Calu3 (cell line): ENCODE measurements at regions not wholly inside any gene's neighbourhood (a gene's known extent, or its start where the extent isn't known, plus 50 kb on each side); places are given as distances from the start of the nearest gene placed in this dataset.

Experiments
- BruUV-seq: library from RNA; stranded (reverse); fragments of 400-500 nt; replicated peaks from 2 replicates; lab custom pipeline; 2021; lab: Mats Ljungman, UMichigan
- CTCF ChIA-PET: fragments of 300-600 bp; sonication (Branson Sonifier 250); formaldehyde crosslinking; loops from one replicate; lab custom pipeline; 2022; ENCODE audit warnings: antibody characterized with exemption; lab: Charles Lee
- DNase-seq: peaks from one replicate; pipeline ENCODE4 v3.0.0; 2022
- H3K27ac Mint-ChIP-seq: one replicate; pipeline ENCODE4 v1.8.0; 2022; ENCODE audit warnings: mixed read lengths; ENCODE audit not compliant: unreplicated experiment
- H3K27me3 Mint-ChIP-seq: one replicate; pipeline ENCODE4 v1.8.0; 2022; ENCODE audit warnings: mixed read lengths; ENCODE audit not compliant: unreplicated experiment
- H3K36me3 Mint-ChIP-seq: one replicate; pipeline ENCODE4 v1.8.0; 2022; ENCODE audit warnings: mild to moderate bottlenecking, moderate library complexity, mixed read lengths; ENCODE audit not compliant: insufficient read depth, unreplicated experiment
- H3K4me1 Mint-ChIP-seq: one replicate; pipeline ENCODE4 v1.8.0; 2022; ENCODE audit warnings: mild to moderate bottlenecking, low read depth, mixed read lengths; ENCODE audit not compliant: unreplicated experiment
- H3K4me3 Mint-ChIP-seq: one replicate; pipeline ENCODE4 v1.8.0; 2022; ENCODE audit warnings: mild to moderate bottlenecking, low read depth, moderate library complexity, mixed read lengths; ENCODE audit not compliant: unreplicated experiment
- H3K9me3 Mint-ChIP-seq: one replicate; pipeline ENCODE4 v1.8.0; 2022; ENCODE audit warnings: low read depth, mixed read lengths; ENCODE audit not compliant: unreplicated experiment
- intact Hi-C: fragments of 100-400 bp; cut with micrococcal nuclease; formaldehyde crosslinking; loops from one replicate; pipeline ENCODE4 v1.10.0; 2022; ENCODE audit not compliant: unreplicated experiment
- TF ChIP-seq, protein P1 (sequence below): fragments of 200-600 bp; IDR thresholded peaks from one replicate; pipeline ENCODE4 v1.8.0; 2022; ENCODE audit warnings: antibody characterized with exemption; ENCODE audit not compliant: unreplicated experiment

- Mint-ChIP-seq H3K4me1 (no peaks in the 10 kb centered on the region), H3K27me3 (peaks cover 66% of the 10 kb centered on the region), H3K9me3 (no peaks in the 10 kb centered on the region), H3K4me3 (no peak overlapping the region), H3K27ac (no peak overlapping the region), H3K36me3 (no peaks in the 10 kb centered on the region)
- CTCF ChIA-PET, result interaction anchor here (0.6 kb wide), 1 partner anchor 142 kb away, joined by 3 read pairs; no protein-coding TSS in a partner anchor
- intact Hi-C loops, result no loop called here
- TF ChIP-seq, protein P1, sequence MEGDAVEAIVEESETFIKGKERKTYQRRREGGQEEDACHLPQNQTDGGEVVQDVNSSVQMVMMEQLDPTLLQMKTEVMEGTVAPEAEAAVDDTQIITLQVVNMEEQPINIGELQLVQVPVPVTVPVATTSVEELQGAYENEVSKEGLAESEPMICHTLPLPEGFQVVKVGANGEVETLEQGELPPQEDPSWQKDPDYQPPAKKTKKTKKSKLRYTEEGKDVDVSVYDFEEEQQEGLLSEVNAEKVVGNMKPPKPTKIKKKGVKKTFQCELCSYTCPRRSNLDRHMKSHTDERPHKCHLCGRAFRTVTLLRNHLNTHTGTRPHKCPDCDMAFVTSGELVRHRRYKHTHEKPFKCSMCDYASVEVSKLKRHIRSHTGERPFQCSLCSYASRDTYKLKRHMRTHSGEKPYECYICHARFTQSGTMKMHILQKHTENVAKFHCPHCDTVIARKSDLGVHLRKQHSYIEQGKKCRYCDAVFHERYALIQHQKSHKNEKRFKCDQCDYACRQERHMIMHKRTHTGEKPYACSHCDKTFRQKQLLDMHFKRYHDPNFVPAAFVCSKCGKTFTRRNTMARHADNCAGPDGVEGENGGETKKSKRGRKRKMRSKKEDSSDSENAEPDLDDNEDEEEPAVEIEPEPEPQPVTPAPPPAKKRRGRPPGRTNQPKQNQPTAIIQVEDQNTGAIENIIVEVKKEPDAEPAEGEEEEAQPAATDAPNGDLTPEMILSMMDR, result no peak
- DNase-seq, result no peak
- no TSS peak for BruUV-seq
Observed at GRCh38 chr9:89869793-89870580, 265.2 kb downstream of the GADD45G start.

GRCh38 chr9:89871871-89872331 lies 267.1 kb downstream of the GADD45G start:
- no peak overlapping the region for H3K4me3 Mint-ChIP-seq
- H3K27me3 Mint-ChIP-seq, result peaks cover 67% of the 10 kb centered on the region
- no peak for DNase-seq
- H3K4me1 Mint-ChIP-seq, result no peaks in the 10 kb centered on the region
- intact Hi-C loops, result no loop called here
- no TSS peak for BruUV-seq
- CTCF ChIA-PET, result no interaction called here
- H3K27ac Mint-ChIP-seq, result no peak overlapping the region
- no peaks in the 10 kb centered on the region for H3K9me3 Mint-ChIP-seq
- TF ChIP-seq, protein P1, result no peak
- H3K36me3 Mint-ChIP-seq, result no peaks in the 10 kb centered on the region

- CTCF ChIA-PET, result no interaction called here
- Mint-ChIP-seq H3K27me3 (peaks cover 70% of the 10 kb centered on the region), H3K27ac (no peak overlapping the region), H3K4me1 (no peaks in the 10 kb centered on the region), H3K9me3 (no peaks in the 10 kb centered on the region), H3K36me3 (no peaks in the 10 kb centered on the region), H3K4me3 (no peak overlapping the region)
- DNase-seq, result no peak
- intact Hi-C loops, result no loop called here
- no TSS peak for BruUV-seq
- TF ChIP-seq, protein P1, result no peak
Observed at GRCh38 chr9:89872426-89872912, 267.7 kb downstream of the GADD45G start.

DNA sequence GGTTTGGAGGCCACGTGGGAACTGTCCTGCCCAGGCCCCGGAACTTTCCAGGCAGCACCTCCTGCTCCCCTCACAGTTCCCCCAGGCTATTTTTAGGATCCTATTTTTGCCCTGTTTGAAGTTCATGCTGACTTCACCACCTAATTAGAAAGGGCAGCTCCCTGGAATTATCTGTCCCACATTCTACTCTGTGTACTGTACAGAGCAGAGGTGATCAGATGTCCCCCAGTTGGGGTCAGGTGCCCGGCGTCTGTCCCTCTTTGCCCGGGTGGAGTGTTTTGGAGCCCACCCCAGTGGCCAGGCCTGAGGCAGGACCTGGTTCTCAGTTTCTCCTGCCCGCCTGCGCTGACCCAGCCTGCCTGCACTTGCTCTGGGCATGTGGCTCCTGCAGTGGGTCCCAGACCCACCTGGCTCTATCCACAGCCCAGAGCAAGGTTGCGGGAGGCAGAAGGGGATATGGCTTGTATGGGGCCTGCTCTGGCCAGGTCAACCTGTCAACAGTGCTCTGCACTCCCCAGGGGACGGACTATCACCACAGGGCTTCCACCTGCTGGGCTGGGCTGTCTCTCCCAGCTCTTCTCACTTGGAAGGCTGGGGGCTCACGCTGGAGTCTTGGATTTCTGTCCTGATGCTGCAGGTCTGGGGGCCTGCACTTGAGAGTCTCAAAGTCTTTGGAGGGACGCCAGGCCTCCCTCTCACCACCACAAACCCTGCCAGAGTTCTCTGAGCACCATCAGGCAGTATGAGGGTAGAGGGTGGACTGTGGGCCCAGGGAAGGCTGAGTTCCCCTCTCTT lies 268.3 kb downstream of the GADD45G start:
- H3K4me1 Mint-ChIP-seq, result no peaks in the 10 kb centered on the region
- H3K4me3 Mint-ChIP-seq, result no peak overlapping the region
- H3K27me3 Mint-ChIP-seq, result peaks cover 72% of the 10 kb centered on the region
- TF ChIP-seq, protein P1, result no peak
- intact Hi-C loops, result no loop called here
- no peaks in the 10 kb centered on the region for H3K36me3 Mint-ChIP-seq
- DNase-seq, result no peak
- no TSS peak for BruUV-seq
- no peak overlapping the region for H3K27ac Mint-ChIP-seq
- CTCF ChIA-PET, result no interaction called here
- no peaks in the 10 kb centered on the region for H3K9me3 Mint-ChIP-seq
